Kidney glomerular epithelial cell (primary cell): ENCODE measurements at regions not wholly inside any gene's neighbourhood (a gene's known extent, or its start where the extent isn't known, plus 50 kb on each side); places are given as distances from the start of the nearest gene placed in this dataset.

Experiments
- DNase-seq: peaks from one replicate; lab custom pipeline; 2025; lab: John Stamatoyannopoulos, UW

- no peak for DNase-seq
Observed at GRCh38 chr13:85469320-85469719, 329.9 kb downstream of the SLITRK6 start.

GRCh38 chr13:85462792-85463425, 336.3 kb downstream of the SLITRK6 start:
- DNase-seq, result no peak

- DNase-seq, result no peak
Observed at GRCh38 chr13:85461621-85462020, 337.6 kb downstream of the SLITRK6 start.

GRCh38 chr13:85445534-85445933, 353.7 kb downstream of the SLITRK6 start:
- DNase-seq, result no peak

DNA sequence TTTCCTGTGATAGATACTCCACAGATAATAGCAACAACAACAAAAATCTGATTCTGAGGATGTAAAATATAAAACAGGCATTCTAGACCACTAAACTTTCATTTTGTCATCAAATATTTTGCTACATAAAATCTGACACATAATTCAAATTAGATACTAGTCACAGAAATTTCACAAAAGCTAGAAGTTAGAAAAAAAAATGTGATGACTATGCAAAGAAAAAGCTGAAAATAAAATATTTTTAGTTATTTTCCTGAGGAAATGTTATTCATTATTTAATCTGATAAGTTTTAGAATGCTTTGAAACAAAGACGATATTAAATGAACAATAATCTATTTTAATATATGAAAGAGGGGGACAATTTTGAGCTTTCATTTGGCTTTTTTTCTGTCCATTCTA, 357.2 kb downstream of the SLITRK6 start:
- DNase-seq, result no peak

GRCh38 chr13:85441364-85441763, 357.9 kb downstream of the SLITRK6 start:
- no peak for DNase-seq

DNA sequence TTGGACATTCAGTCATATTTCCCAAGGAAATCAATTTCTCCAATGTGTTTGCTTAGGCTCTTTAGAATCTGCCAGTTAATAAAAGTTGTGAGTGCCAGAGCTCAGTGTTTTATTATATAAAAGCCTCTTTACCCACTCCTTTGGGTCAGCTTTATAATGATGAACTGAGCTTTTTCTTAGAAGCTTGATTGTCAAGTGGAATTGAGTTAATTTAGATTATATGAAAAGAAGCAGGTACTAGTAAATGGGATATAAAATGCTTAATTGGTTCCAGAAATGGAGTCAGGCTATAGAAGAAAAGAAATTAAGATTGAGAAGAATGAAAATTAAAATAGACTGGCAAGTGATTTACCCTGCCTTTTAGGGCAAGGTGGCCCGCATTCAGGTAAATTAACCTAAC, 363.2 kb downstream of the SLITRK6 start:
- no peak for DNase-seq

GRCh38 chr13:85434927-85435326, 364.3 kb downstream of the SLITRK6 start:
- DNase-seq, result no peak

- no peak for DNase-seq
Observed at GRCh38 chr13:85432881-85433280, 366.3 kb downstream of the SLITRK6 start.

GRCh38 chr13:85431720-85432119, 367.5 kb downstream of the SLITRK6 start:
- no peak for DNase-seq

GRCh38 chr13:85430216-85430794, 368.9 kb downstream of the SLITRK6 start:
- DNase-seq, result no peak

GRCh38 chr13:85427416-85427815, 371.8 kb downstream of the SLITRK6 start:
- no peak for DNase-seq

DNA sequence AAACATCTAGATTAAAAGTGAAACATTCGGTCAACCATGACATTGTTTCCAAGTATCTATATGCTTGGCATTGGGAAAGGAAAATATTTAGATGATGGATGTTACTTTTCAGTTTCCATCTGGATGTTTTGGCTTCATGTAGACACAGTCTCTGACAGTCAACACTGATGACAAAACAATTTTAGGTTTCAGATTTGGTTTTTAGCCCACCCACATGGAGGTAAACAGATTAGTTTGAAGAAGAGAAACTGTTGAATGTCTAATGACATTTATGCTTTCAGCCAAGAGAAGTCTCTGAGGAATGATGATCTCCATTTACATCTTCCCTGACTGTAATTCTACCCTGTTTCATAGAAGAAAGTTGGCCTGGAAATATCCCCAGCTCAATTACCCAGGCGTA, 379.1 kb downstream of the SLITRK6 start:
- no peak for DNase-seq

GRCh38 chr13:85419611-85420010, 379.6 kb downstream of the SLITRK6 start:
- no peak for DNase-seq

DNA sequence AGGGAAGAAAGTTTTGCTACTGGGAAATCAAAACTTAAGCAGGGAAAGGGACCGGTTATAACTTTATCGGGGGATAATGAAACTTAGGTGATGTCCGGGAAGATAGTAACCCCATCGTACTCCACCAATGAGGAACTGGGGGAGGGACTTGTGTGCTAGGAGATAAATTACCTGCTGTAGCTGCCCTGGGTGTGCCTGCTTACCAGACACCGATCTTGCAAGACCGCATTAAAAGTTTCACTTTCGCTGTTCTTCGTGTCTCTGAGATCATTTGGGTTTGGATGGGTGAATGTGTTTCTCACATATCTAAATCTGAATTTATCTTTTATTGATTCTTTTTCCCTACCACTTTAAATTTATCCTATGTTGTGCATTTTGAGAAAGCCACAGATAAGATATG, 381.4 kb downstream of the SLITRK6 start:
- DNase-seq, result no peak

- no peak for DNase-seq
Observed at GRCh38 chr13:85413664-85414063, 385.6 kb downstream of the SLITRK6 start.

- no peak for DNase-seq
Observed at GRCh38 chr13:85412448-85412847, 386.8 kb downstream of the SLITRK6 start.

GRCh38 chr13:85411591-85411990, 387.6 kb downstream of the SLITRK6 start:
- DNase-seq, result no peak

DNA sequence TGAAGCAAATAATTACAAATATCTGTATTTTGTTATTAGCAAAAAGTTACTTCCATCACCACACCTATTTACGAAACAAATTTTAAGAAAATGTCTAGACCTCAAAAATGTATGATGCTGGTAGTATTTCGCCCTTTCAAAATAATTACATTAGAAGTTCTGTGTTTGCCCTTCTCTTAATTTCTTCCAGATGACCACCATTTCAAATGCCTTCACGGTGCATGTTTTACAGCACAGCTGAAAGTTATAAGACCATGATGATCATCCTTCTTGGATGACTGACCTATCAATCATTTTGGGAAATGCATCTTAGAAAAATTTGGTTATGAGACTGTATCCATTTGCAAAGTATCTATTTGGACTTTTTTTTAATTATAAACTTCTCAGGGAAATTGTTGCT, 390.8 kb downstream of the SLITRK6 start:
- DNase-seq, result no peak

GRCh38 chr13:85406269-85406975, 392.8 kb downstream of the SLITRK6 start:
- DNase-seq, result no peak

DNA sequence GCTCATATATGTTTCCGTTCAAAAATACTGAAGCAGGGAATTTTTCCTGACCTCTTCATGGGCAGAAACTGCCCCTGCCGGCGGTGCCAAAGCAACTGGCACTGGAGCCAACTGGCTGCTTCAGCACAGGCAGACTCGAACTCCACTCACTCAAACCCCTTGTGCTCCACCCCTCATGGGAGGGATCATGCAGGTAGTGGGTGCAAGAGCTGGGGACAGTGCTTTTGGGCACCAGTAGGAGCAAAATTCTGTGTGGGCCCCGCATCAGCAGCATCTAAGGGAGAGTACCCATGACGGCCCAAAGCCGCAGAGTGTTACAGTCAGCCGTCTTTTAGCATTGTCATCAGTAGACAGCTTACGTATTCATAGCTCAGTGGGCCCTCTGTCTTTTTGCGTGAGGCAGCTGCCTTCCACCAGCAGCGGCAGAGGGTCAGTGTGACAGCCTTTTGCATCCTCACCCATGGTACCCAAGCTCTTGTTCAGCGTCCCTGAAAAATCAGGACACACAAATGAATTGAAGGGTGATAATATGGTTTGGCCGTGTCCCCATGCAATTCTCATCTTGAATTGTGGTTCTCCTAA, 393.8 kb downstream of the SLITRK6 start:
- no peak for DNase-seq

- peak; percentile 21 for DNase-seq
Observed at GRCh38 chr13:85386424-85386823, 412.8 kb downstream of the SLITRK6 start.

GRCh38 chr13:85383291-85383690, 415.9 kb downstream of the SLITRK6 start:
- DNase-seq, result no peak
